Mesodermal cell (in vitro differentiated cells): ENCODE measurements at regions not wholly inside any gene's neighbourhood (a gene's known extent, or its start where the extent isn't known, plus 50 kb on each side); places are given as distances from the start of the nearest gene placed in this dataset.
"Not testable (repeated sequence)": the region's sequence is repeated elsewhere in the genome, so short reads cannot be mapped to it uniquely, and the experiment has no call there.

Experiments used
- H3K27ac ChIP-seq: 2 replicates; pipeline ENCODE4 v1.7.0; 2013; ENCODE audit warnings: mild to moderate bottlenecking, low read depth, low read length, moderate library complexity; ENCODE audit not compliant: severe bottlenecking
- H3K36me3 ChIP-seq: 2 replicates; pipeline ENCODE4 v1.7.1; 2013; ENCODE audit warnings: mild to moderate bottlenecking, low read length, moderate library complexity; ENCODE audit not compliant: control insufficient read depth, insufficient read depth
- H3K4me1 ChIP-seq: one replicate; pipeline ENCODE4 v1.7.1; 2013; ENCODE audit warnings: mild to moderate bottlenecking, low read length; ENCODE audit not compliant: insufficient read depth, control insufficient read depth, poor library complexity, severe bottlenecking
- H3K4me3 ChIP-seq: 2 replicates; pipeline ENCODE4 v1.7.0; 2013; ENCODE audit warnings: low read length, control low read depth, mild to moderate bottlenecking; ENCODE audit not compliant: insufficient read depth, poor library complexity, severe bottlenecking; ENCODE audit errors: extremely low read depth
- H3K9me3 ChIP-seq: 2 replicates; pipeline ENCODE4 v1.7.1; 2013; ENCODE audit warnings: mild to moderate bottlenecking, low read length, moderate library complexity; ENCODE audit not compliant: control insufficient read depth
- WGBS, 2 experiments: methylation state at CpG; one replicate each; pipeline ENCODE4 v1.1.5; 2013; ENCODE audit warnings: missing lambda C conversion rate in 2 of 2; ENCODE audit not compliant: insufficient coverage in 2 of 2; 5-methylcytosine and 5-hydroxymethylcytosine counted together

- no peaks in the 10 kb centered on the region for H3K4me1 ChIP-seq
- H3K36me3 ChIP-seq: no peaks in the 10 kb centered on the region
- no peak overlapping the region for H3K27ac ChIP-seq
- H3K4me3 ChIP-seq: no peak overlapping the region
- WGBS, 2 experiments: 71% methylated on average over 1 of the region's 4 CpGs; no CpG with 5 or more reads in 1 of the 2 experiments
- no peaks in the 10 kb centered on the region for H3K9me3 ChIP-seq
Observed at GRCh38 chrX:9396930-9397329, 67.9 kb upstream of the TBL1X start.

- Histone ChIP-seq H3K9me3 (no peaks in the 10 kb centered on the region), H3K4me3 (no peak overlapping the region), H3K4me1 (no peaks in the 10 kb centered on the region), H3K36me3 (no peaks in the 10 kb centered on the region), H3K27ac (no peak overlapping the region)
- WGBS, 2 experiments: 85 to 100% methylated on average over 1 to 3 of the region's 6 CpGs
Observed at GRCh38 chrX:9401051-9401450, 63.8 kb upstream of the TBL1X start.

- H3K9me3 ChIP-seq: no peaks in the 10 kb centered on the region
Observed at GRCh38 chrX:9403374-9403773, 61.5 kb upstream of the TBL1X start.

GRCh38 chrX:9405635-9406034, 59.2 kb upstream of the TBL1X start:
- H3K4me1 ChIP-seq, H3K9me3 ChIP-seq, H3K27ac ChIP-seq, H3K36me3 ChIP-seq, H3K4me3 ChIP-seq: not testable (repeated sequence)
- WGBS, 2 experiments: 91 to 92% methylated on average over 8 of the region's 9 CpGs

More at GRCh38 chrX:9403374-9403773, 61.5 kb upstream of the TBL1X start:
- WGBS, 2 experiments: 100% methylated on average over 1 of the region's 4 CpGs; no CpG with 5 or more reads in 1 of the 2 experiments
- Histone ChIP-seq H3K4me3 (no peak overlapping the region), H3K4me1 (no peaks in the 10 kb centered on the region), H3K36me3 (no peaks in the 10 kb centered on the region), H3K27ac (no peak overlapping the region)

- not testable (repeated sequence) for H3K4me1 ChIP-seq, H3K27ac ChIP-seq, H3K9me3 ChIP-seq, H3K4me3 ChIP-seq, H3K36me3 ChIP-seq
- WGBS, 2 experiments: 83% methylated on average over 2 of the region's 11 CpGs; no CpG with 5 or more reads in 1 of the 2 experiments
Observed at GRCh38 chrX:9410889-9411288, 54.0 kb upstream of the TBL1X start.

GRCh38 chrX:9411682-9412081, 53.2 kb upstream of the TBL1X start:
- not testable (repeated sequence) for H3K9me3 ChIP-seq, H3K4me3 ChIP-seq

GRCh38 chrX:9414416-9414815, 50.4 kb upstream of the TBL1X start:
- Histone ChIP-seq H3K9me3 (no peaks in the 10 kb centered on the region), H3K27ac (no peak overlapping the region), H3K4me1 (no peaks in the 10 kb centered on the region), H3K4me3 (no peak overlapping the region), H3K36me3 (no peaks in the 10 kb centered on the region)
- 84 to 89% methylated on average over 2 to 4 of the region's 10 CpGs for WGBS, 2 experiments

More at GRCh38 chrX:9411682-9412081, 53.2 kb upstream of the TBL1X start:
- 88 to 100% methylated on average over 3 to 9 of the region's 16 CpGs for WGBS, 2 experiments
- H3K4me1 ChIP-seq, H3K27ac ChIP-seq, H3K36me3 ChIP-seq: not testable (repeated sequence)
